ENCODE measurements at regions not wholly inside any gene's neighbourhood (a gene's known extent, or its start where the extent isn't known, plus 50 kb on each side); places are given as distances from the start of the nearest gene placed in this dataset.

GRCh38 chr3:43923104-43923882 is 232.6 kb downstream of the ABHD5 start:
- POLR2A ChIA-PET: no interaction called here
- H2AFZ ChIP-seq (ENCODE audit: control insufficient read depth, low read depth, low read length): no peak overlapping the region
- no peaks in the 10 kb centered on the region for H4K20me1 ChIP-seq (ENCODE audit: control insufficient read depth, insufficient read depth)
- no peak overlapping the region for H3K4me2 ChIP-seq (ENCODE audit: control insufficient read depth, insufficient read depth)
- H3K79me2 ChIP-seq (ENCODE audit: control insufficient read depth, insufficient read depth, low read length): no peaks in the 10 kb centered on the region
- H3K27me3 ChIP-seq (replicated peaks in 1 of 2; ENCODE audit: control insufficient read depth in 2 of 2, insufficient read depth in 2 of 2, low read length in 1 of 2): peaks cover 0 to 8% of the 10 kb centered on the region in 2 experiments; a peak in 2 of 4 replicates
- no peaks in the 10 kb centered on the region for H3K9me3 ChIP-seq (replicated peaks; ENCODE audit: control insufficient read depth, insufficient read depth, low read length)
- H3K4me3 ChIP-seq: no peak overlapping the region
- ATAC-seq (no peak), DNase-seq (ENCODE audit: low read depth, low spot score) (no peak), FAIRE-seq (no peak)
- H3K9ac ChIP-seq (ENCODE audit: control insufficient read depth, insufficient read depth, low read length): no peak overlapping the region
- CTCF ChIA-PET: no interaction called here
- RAD21 ChIA-PET (ENCODE audit: unreplicated experiment): interaction anchor here (1.3 kb wide), 1 partner anchor 44 kb away, joined by 3 read pairs; no protein-coding TSS in a partner anchor
- intact Hi-C loops (cut with micrococcal nuclease; ENCODE audit: unreplicated experiment): no loop called here
- 16% methylated on average over 12 of the region's 13 CpGs for WGBS (ENCODE audit: insufficient coverage, insufficient replicate concordance, low lambda C conversion rate, missing lambda C conversion rate)
- no peaks in the 10 kb centered on the region for H3K4me1 ChIP-seq (ENCODE audit: control insufficient read depth, insufficient read depth, low read length)
- no peak for TF ChIP-seq FOXM1 (IDR thresholded peaks at IDR 0.05; ENCODE audit: low read depth, low read length)
- no TSS peak for BruUV-seq (replicated peaks)
- H3K27ac ChIP-seq (ENCODE audit: control insufficient read depth, insufficient read depth): no peak overlapping the region
- no peaks in the 10 kb centered on the region for H3K36me3 ChIP-seq (ENCODE audit: control insufficient read depth in 2 of 2, insufficient read depth in 2 of 2, low read length in 1 of 2)
- in situ Hi-C loops (cut with MboI): no loop called here
- SMC1A ChIA-PET (ENCODE audit: uncharacterized antibody, unreplicated experiment): interaction anchor here (1.8 kb wide), 1 partner anchor 18 kb away, joined by 3 read pairs; no protein-coding TSS in a partner anchor

GRCh38 chr3:43926055-43926454 is 235.3 kb downstream of the ABHD5 start:
- intact Hi-C loops (cut with micrococcal nuclease; ENCODE audit: unreplicated experiment): loop anchor here (1.0 kb wide), 1 partner anchor 47 kb away; no protein-coding TSS in a partner anchor
- no peak overlapping the region for H3K9ac ChIP-seq (ENCODE audit: control insufficient read depth, insufficient read depth, low read length)
- SMC1A ChIA-PET (ENCODE audit: uncharacterized antibody, unreplicated experiment): interaction anchor here (1.1 kb wide), 1 partner anchor 205 kb away, joined by 3 read pairs; no protein-coding TSS in a partner anchor
- H3K4me1 ChIP-seq (ENCODE audit: control insufficient read depth, insufficient read depth, low read length): no peaks in the 10 kb centered on the region
- ATAC-seq (no peak), DNase-seq (ENCODE audit: low read depth, low spot score) (no peak), FAIRE-seq (no peak)
- H3K4me3 ChIP-seq: no peak overlapping the region
- H3K79me2 ChIP-seq (ENCODE audit: control insufficient read depth, insufficient read depth, low read length): no peaks in the 10 kb centered on the region
- WGBS (ENCODE audit: insufficient coverage, insufficient replicate concordance, low lambda C conversion rate, missing lambda C conversion rate): 0% methylated on average over 5 of the region's 5 CpGs
- H3K36me3 ChIP-seq (ENCODE audit: control insufficient read depth in 2 of 2, insufficient read depth in 2 of 2, low read length in 1 of 2): no peaks in the 10 kb centered on the region
- no TSS peak for BruUV-seq (replicated peaks)
- no peaks in the 10 kb centered on the region; the same call in 2 of the 3 replicates for H3K9me3 ChIP-seq (replicated peaks; ENCODE audit: control insufficient read depth, insufficient read depth, low read length)
- peaks cover 0 to 8% of the 10 kb centered on the region in 2 experiments; a peak in 2 of 4 replicates for H3K27me3 ChIP-seq (replicated peaks in 1 of 2; ENCODE audit: control insufficient read depth in 2 of 2, insufficient read depth in 2 of 2, low read length in 1 of 2)
- in situ Hi-C loops (cut with MboI): no loop called here
- no peak overlapping the region for H3K27ac ChIP-seq (ENCODE audit: control insufficient read depth, insufficient read depth)
- RAD21 ChIA-PET (ENCODE audit: unreplicated experiment): no interaction called here
- CTCF ChIA-PET: interaction anchor here (0.6 to 2.6 kb wide), 5 partner anchors 18 to 579 kb away, joined by 3 to 6 read pairs (median 4); no protein-coding TSS in a partner anchor
- H2AFZ ChIP-seq (ENCODE audit: control insufficient read depth, low read depth, low read length): no peak overlapping the region
- H4K20me1 ChIP-seq (ENCODE audit: control insufficient read depth, insufficient read depth): no peaks in the 10 kb centered on the region
- H3K4me2 ChIP-seq (ENCODE audit: control insufficient read depth, insufficient read depth): no peak overlapping the region
- POLR2A ChIA-PET: no interaction called here
- TF ChIP-seq KDM1A (IDR thresholded peaks at IDR 0.05; ENCODE audit: borderline replicate concordance) (no peak), REST (IDR thresholded peaks at IDR 0.05; ENCODE audit: low read depth, low read length) (no peak), ETV6 (conservative IDR thresholded peaks at IDR 0.05 in 1 of 2, IDR thresholded peaks at IDR 0.05 in 1 of 2; ENCODE audit: borderline replicate concordance in 1 of 2, low read depth in 1 of 2) (no peak), SREBF2 (IDR thresholded peaks at IDR 0.05; ENCODE audit: low read length) (no peak), EZH2 (IDR thresholded peaks at IDR 0.05; ENCODE audit: borderline replicate concordance, control insufficient read depth, low read depth, low read length) (no peak), ATF2 (IDR thresholded peaks at IDR 0.05; ENCODE audit: low read length) (no peak), ATF7 (IDR thresholded peaks at IDR 0.05; ENCODE audit: low read depth) (no peak), ESRRA (IDR thresholded peaks at IDR 0.05; ENCODE audit: low read length) (no peak)
